ENCODE measurements at regions not wholly inside any gene's neighbourhood (a gene's known extent, or its start where the extent isn't known, plus 50 kb on each side); places are given as distances from the start of the nearest gene placed in this dataset.

GRCh38 chr15:69861331-69862171, 236.2 kb downstream of the TLE3 start (continued):
- TF ChIP-seq ZSCAN18 (CRISPR knock-in tag; IDR thresholded peaks at IDR 0.05) (no peak), ZNF121 (CRISPR knock-in tag; IDR thresholded peaks at IDR 0.05) (no peak), ATF2 (CRISPR knock-in tag; IDR thresholded peaks at IDR 0.05; ENCODE audit: borderline replicate concordance, low read depth) (no peak), ETV6 (CRISPR knock-in tag; IDR thresholded peaks at IDR 0.05) (no peak), ATF3 (CRISPR knock-in tag; conservative IDR thresholded peaks at IDR 0.05) (no peak), ZNF232 (CRISPR knock-in tag; IDR thresholded peaks at IDR 0.05) (no peak), ZNF396 (CRISPR knock-in tag; IDR thresholded peaks at IDR 0.05; ENCODE audit: borderline replicate concordance) (no peak), USF1 (CRISPR knock-in tag; IDR thresholded peaks at IDR 0.05) (no peak), FOXJ3 (CRISPR knock-in tag; IDR thresholded peaks at IDR 0.05; ENCODE audit: borderline replicate concordance) (no peak), FOXP1 (CRISPR knock-in tag; IDR thresholded peaks at IDR 0.05; ENCODE audit: borderline replicate concordance) (no peak)

- POLR2A ChIA-PET, result no interaction called here
- peaks cover 9% of the 10 kb centered on the region for H3K4me1 Mint-ChIP-seq
- TF ChIP-seq CBFB (CRISPR knock-in tag; IDR thresholded peaks at IDR 0.05; ENCODE audit: low read depth), result no peak
- TF ChIP-seq ZNF317 (CRISPR knock-in tag; IDR thresholded peaks at IDR 0.05; ENCODE audit: borderline replicate concordance, low read depth), result no peak
- TF ChIP-seq NFE2L1 (CRISPR knock-in tag; IDR thresholded peaks at IDR 0.05), result no peak
- no peak for TF ChIP-seq GABPB1 (CRISPR knock-in tag; IDR thresholded peaks at IDR 0.05)
- no peak for TF ChIP-seq ZNF425 (CRISPR knock-in tag; conservative IDR thresholded peaks at IDR 0.05)
- TF ChIP-seq CREB1 (CRISPR knock-in tag; IDR thresholded peaks at IDR 0.05), result no peak
- no peak for TF ChIP-seq ZNF219 (CRISPR knock-in tag; IDR thresholded peaks at IDR 0.05; ENCODE audit: borderline replicate concordance)
- TF ChIP-seq USF1 (CRISPR knock-in tag; IDR thresholded peaks at IDR 0.05), result no peak
- no peak for TF ChIP-seq FOXP4 (CRISPR knock-in tag; IDR thresholded peaks at IDR 0.05)
- no peak for TF ChIP-seq KAT7 (CRISPR knock-in tag; IDR thresholded peaks at IDR 0.05; ENCODE audit: borderline replicate concordance)
- no peak for TF ChIP-seq E2F5 (CRISPR knock-in tag; IDR thresholded peaks at IDR 0.05)
- TF ChIP-seq ZNF423 (CRISPR knock-in tag; IDR thresholded peaks at IDR 0.05), result no peak
- TF ChIP-seq SMAD3 (CRISPR knock-in tag; IDR thresholded peaks at IDR 0.05; ENCODE audit: borderline replicate concordance), result no peak
- TF ChIP-seq NR1H2 (CRISPR knock-in tag; IDR thresholded peaks at IDR 0.05), result no peak
Observed at GRCh38 chr15:69862540-69862939, 235.2 kb downstream of the TLE3 start.

More at GRCh38 chr15:69862540-69862939, 235.2 kb downstream of the TLE3 start:
- ATAC-seq, result no peak
- CTCF ChIA-PET, result interaction anchor here (0.6 to 1.1 kb wide), 2 partner anchors 46 to 385 kb away, joined by 3 to 4 read pairs; no protein-coding TSS in a partner anchor
- Mint-ChIP-seq H3K36me3 (no peaks in the 10 kb centered on the region), H3K4me3 (no peak overlapping the region), H3K27me3 (ENCODE audit: low read depth) (no peaks in the 10 kb centered on the region), H3K27ac (no peak overlapping the region), H3K9me3 (peaks cover 19% of the 10 kb centered on the region)
- no peak for DNase-seq (ENCODE audit: low spot score)

Measured in WTC11 (cell line).